Lung (tissue), 11 donors: ENCODE measurements at regions not wholly inside any gene's neighbourhood (a gene's known extent, or its start where the extent isn't known, plus 50 kb on each side); places are given as distances from the start of the nearest gene placed in this dataset.

ENCODE experiments used
- ATAC-seq: fragments of 200-7000 bp; cut with Tn5 transposase; one replicate; pipeline ENCODE4 v1.9.1; 2020; ENCODE audit warnings: moderate number of reproducible peaks; ENCODE audit not compliant: insufficient read depth, low FRiP score
- DNase-seq, 3 donors: peaks; one replicate each; pipeline ENCODE4 v3.0.0-alpha.2; 2013 to 2017
- H3K27ac ChIP-seq, 2 donors: one replicate each; pipeline ENCODE4 v1.5.1; 2013; ENCODE audit warnings: mild to moderate bottlenecking in 2 of 2, moderate library complexity in 2 of 2, control low read depth in 1 of 2, inconsistent platforms in 1 of 2, low read depth in 1 of 2, low read length in 1 of 2
- H3K27me3 ChIP-seq, 3 donors: one replicate each; pipeline ENCODE4 v1.5.1; 2013; ENCODE audit warnings: low read length in 2 of 3; ENCODE audit not compliant: control insufficient read depth in 3 of 3, insufficient read depth in 3 of 3
- H3K36me3 ChIP-seq, 4 donors: one replicate each; pipeline ENCODE4 v1.5.1; 2013; ENCODE audit warnings: low read length in 4 of 4, mild to moderate bottlenecking in 1 of 4, moderate library complexity in 1 of 4; ENCODE audit not compliant: control insufficient read depth in 4 of 4, insufficient read depth in 4 of 4
- H3K4me1 ChIP-seq, 5 donors: one replicate each; pipeline ENCODE4 v1.5.1; 2013; ENCODE audit warnings: low read length in 5 of 5, mild to moderate bottlenecking in 2 of 5, moderate library complexity in 1 of 5; ENCODE audit not compliant: control insufficient read depth in 5 of 5, insufficient read depth in 5 of 5
- H3K4me3 ChIP-seq: one replicate; pipeline ENCODE4 v1.5.1; 2013; ENCODE audit warnings: mild to moderate bottlenecking, control low read depth, moderate library complexity
- H3K9ac ChIP-seq, 2 donors: one replicate each; pipeline ENCODE4 v1.5.1; 2013; ENCODE audit warnings: low read length in 2 of 2, control low read depth in 1 of 2; ENCODE audit not compliant: insufficient read depth in 1 of 2
- H3K9me3 ChIP-seq, 4 donors: one replicate each; pipeline ENCODE4 v1.5.1; 2013; ENCODE audit warnings: low read length in 3 of 4, mild to moderate bottlenecking in 1 of 4, moderate library complexity in 1 of 4; ENCODE audit not compliant: control insufficient read depth in 4 of 4, insufficient read depth in 3 of 4
- WGBS, 2 donors: extraction: QIAGEN DNeasy Blood & Tissue Kit; methylation state at CpG; one replicate each; pipeline ENCODE4 v1.1.7; 2013; 5-methylcytosine and 5-hydroxymethylcytosine counted together
- TF ChIP-seq, protein P1 (sequence below): IDR thresholded peaks from 2 replicates; pipeline ENCODE4 v1.5.1; 2012; ENCODE audit warnings: mild to moderate bottlenecking; ENCODE audit errors: control extremely low read depth, extremely low read depth
- donor health status: control.
- donor health status: control.
- donor health status: Bipolar disorder and iron deficiency.
- donor health status: healthy.
- donor health status: DM: yes; HTN: yes; CAD: no.

- Histone ChIP-seq H3K9me3 (no peaks in the 10 kb centered on the region), H3K4me3 (no peak overlapping the region), H3K27me3 (no peaks in the 10 kb centered on the region), H3K36me3 (no peaks in the 10 kb centered on the region), H3K27ac (no peak overlapping the region), H3K4me1 (peaks cover 0 to 4% (median 0%) of the 10 kb centered on the region in 5 donors), H3K9ac (no peak overlapping the region)
- TF ChIP-seq, protein P1, sequence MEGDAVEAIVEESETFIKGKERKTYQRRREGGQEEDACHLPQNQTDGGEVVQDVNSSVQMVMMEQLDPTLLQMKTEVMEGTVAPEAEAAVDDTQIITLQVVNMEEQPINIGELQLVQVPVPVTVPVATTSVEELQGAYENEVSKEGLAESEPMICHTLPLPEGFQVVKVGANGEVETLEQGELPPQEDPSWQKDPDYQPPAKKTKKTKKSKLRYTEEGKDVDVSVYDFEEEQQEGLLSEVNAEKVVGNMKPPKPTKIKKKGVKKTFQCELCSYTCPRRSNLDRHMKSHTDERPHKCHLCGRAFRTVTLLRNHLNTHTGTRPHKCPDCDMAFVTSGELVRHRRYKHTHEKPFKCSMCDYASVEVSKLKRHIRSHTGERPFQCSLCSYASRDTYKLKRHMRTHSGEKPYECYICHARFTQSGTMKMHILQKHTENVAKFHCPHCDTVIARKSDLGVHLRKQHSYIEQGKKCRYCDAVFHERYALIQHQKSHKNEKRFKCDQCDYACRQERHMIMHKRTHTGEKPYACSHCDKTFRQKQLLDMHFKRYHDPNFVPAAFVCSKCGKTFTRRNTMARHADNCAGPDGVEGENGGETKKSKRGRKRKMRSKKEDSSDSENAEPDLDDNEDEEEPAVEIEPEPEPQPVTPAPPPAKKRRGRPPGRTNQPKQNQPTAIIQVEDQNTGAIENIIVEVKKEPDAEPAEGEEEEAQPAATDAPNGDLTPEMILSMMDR: no peak
- DNase-seq (no peak), ATAC-seq (no peak)
- 70 to 82% methylated on average over 3 of the region's 3 CpGs for WGBS, 2 donors
Measured at GRCh38 chr6:113182370-113183141, 674.6 kb upstream of the MARCKS start.

GRCh38 chr6:113184291-113184690 lies 672.9 kb upstream of the MARCKS start:
- H3K27me3 ChIP-seq: no peaks in the 10 kb centered on the region
- H3K36me3 ChIP-seq: no peaks in the 10 kb centered on the region
- H3K4me1 ChIP-seq: peaks cover 0 to 4% (median 0%) of the 10 kb centered on the region in 5 donors
- no peak overlapping the region for H3K9ac ChIP-seq
- H3K9me3 ChIP-seq: no peaks in the 10 kb centered on the region
- TF ChIP-seq, protein P1: no peak
- WGBS, 2 donors: 78 to 96% methylated on average over 3 of the region's 3 CpGs
- no peak for DNase-seq
- peak overlapping the region in 1 of 2 donors; percentile 7 for H3K27ac ChIP-seq
- ATAC-seq: no peak
- no peak overlapping the region for H3K4me3 ChIP-seq

DNA sequence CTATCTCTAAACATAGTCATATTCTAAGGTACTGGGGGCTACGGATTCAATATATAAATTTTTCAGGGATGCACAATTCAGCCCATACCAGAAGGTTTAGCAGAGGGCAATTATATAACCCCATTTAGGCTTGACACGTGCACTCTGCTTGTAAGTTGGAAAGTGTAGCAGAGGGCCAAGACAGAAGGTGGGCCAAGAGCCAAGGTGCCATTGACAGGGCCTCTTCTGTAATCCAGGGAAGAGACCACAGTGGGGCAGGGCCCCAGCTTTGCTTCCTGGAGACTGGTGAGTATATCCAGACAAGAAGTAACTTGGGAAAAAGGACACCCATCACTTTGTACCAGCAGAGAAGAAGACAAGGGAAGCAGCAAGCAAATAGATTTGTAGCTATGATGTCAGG lies 672.4 kb upstream of the MARCKS start:
- ATAC-seq (no peak), DNase-seq (peak; percentile 19 to 69 (median 32))
- Histone ChIP-seq H3K9ac (no peak overlapping the region), H3K27me3 (no peaks in the 10 kb centered on the region), H3K27ac (no peak overlapping the region), H3K9me3 (no peaks in the 10 kb centered on the region), H3K4me3 (no peak overlapping the region), H3K4me1 (peaks cover 0 to 4% (median 0%) of the 10 kb centered on the region in 5 donors), H3K36me3 (no peaks in the 10 kb centered on the region)
- WGBS, 2 donors: 74 to 82% methylated on average over 2 of the region's 2 CpGs
- TF ChIP-seq, protein P1: no peak
